Skeletal muscle cell (primary cell): ENCODE measurements at regions not wholly inside any gene's neighbourhood (a gene's known extent, or its start where the extent isn't known, plus 50 kb on each side); places are given as distances from the start of the nearest gene placed in this dataset.
"Not testable (repeated sequence)": the region's sequence is repeated elsewhere in the genome, so short reads cannot be mapped to it uniquely, and the experiment has no call there.

Experiments
- DNase-seq: peaks from one replicate; pipeline ENCODE4 v3.0.0-alpha.2; 2010; ENCODE audit warnings: low read depth
- H3K4me3 ChIP-seq: 2 replicates; pipeline ENCODE4 v1.5.1; 2011; ENCODE audit warnings: low read depth, mild to moderate bottlenecking, control low read depth, low read length, moderate library complexity

DNA sequence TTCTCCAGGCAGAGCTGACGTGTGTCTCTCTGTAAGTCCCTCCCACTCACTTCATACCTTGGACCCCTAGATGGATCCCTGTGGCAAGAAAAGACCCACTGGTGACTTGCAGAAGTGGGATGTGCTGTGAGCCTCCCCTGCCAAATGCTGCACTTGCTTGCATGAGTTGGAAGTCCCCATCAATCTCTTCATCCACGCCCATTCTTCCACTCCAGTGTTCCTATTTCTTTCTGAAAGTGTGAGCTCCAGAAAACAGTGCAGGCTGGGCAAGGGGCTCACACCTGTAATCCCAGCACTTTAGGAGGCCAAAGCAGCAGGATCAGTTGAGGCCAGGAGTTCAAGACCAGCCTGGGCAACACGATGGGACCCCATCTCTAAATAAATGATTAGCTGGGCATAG, 254.1 kb upstream of the IRF2BP2 start:
- DNase-seq: no peak
- H3K4me3 ChIP-seq: no peak overlapping the region

DNA sequence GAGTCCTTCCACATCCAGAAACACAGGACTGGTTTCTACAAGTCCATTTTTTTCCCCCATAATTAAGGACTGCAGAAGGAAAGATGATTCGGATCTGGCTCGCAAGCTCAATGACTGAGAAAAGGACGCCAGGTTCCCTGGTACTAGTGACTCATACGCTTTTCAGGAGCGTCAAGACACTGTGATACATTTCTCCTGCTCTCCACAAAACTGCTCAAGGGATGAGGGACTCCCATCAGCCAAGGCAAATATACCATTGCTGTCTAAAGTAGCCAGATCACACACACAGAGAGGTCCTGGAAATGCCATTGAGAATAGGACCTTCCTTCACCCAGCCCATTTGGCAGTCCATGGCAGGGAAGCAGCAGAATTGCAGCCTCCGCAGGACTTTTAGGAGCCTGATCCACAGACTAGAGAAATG, 253.6 kb upstream of the IRF2BP2 start:
- DNase-seq: peak; percentile 81

DNA sequence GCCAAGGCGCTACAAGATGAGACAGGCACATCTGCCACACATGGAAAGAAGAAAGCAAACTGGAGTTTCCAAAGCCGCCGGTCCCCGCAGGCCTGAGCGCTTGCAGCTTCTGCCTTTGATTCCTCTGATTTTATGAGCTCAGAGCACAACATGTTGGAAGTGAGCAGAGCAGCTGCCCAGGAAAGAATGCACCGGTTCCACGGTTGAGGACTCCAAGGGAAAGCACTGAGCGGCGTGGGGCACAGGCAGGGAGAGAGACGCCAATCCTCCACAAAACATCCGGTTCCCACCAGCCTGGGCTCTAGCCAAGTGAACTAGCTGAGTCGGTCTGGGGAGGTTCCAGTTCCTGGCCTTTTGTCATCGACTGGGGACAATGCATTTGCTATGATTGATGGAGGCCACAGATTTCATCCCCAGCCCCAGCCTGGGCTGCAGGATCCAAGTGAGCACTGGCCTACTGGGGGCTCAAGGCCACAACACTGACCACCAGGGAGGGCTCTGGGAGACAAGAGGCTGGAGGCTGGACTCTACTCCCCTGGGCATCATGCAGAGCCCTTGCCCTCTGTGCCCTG, 253.1 kb upstream of the IRF2BP2 start:
- H3K4me3 ChIP-seq: peak overlapping the region; percentile 13
- peak; percentile 72 for DNase-seq

More for the DNA sequence above, 253.6 kb upstream of the IRF2BP2 start:
- H3K4me3 ChIP-seq: no peak overlapping the region

GRCh38 chr1:234862360-234862943, 252.5 kb upstream of the IRF2BP2 start:
- DNase-seq: no peak
- peak overlapping the region; percentile 13 for H3K4me3 ChIP-seq

DNA sequence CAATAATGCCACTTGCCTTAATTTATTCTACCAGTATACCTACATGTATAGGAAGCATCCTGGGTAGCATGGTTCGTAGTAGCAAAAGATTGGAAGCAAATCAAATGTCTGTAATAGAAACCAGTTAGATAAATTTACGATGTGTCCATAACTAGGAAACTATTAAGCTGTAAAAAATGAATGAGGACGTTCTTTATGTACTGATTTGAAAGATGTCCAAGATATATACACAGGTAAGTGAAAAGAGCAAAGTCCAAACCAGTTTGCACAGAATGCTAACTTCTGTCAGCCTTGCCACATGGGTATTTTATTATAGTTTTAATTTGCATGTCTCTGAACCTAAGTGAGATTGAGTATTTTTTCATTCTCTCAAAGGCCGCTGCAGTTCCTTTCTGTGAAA, 251.8 kb upstream of the IRF2BP2 start:
- DNase-seq: no peak
- no peak overlapping the region for H3K4me3 ChIP-seq

- H3K4me3 ChIP-seq: no peak overlapping the region
- DNase-seq: no peak
Observed at GRCh38 chr1:234861024-234861620, 251.1 kb upstream of the IRF2BP2 start.

- DNase-seq: no peak
- H3K4me3 ChIP-seq: no peak overlapping the region
Observed at GRCh38 chr1:234858722-234859121, 248.7 kb upstream of the IRF2BP2 start.

DNA sequence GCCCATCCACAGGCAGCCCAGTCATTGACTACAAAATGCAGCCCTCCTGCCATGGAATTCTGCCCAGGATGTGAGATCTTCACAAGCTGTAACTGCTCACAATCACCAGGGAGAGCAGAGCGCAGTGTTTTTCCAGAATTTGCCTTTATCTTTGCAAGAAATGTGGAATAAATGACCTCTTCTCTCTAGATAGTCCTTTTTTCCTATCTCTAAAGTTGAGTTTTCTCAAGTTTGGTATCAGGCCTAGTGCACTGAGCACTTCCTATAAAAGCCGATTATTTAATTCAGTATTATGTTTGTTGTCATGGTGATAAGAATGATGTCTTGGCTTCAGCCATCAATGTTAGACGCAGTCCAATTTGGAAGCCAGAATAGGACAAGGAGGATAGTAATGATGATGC, 246.9 kb upstream of the IRF2BP2 start:
- DNase-seq: no peak
- no peak overlapping the region for H3K4me3 ChIP-seq

- H3K4me3 ChIP-seq: no peak overlapping the region
- DNase-seq: no peak
Observed at GRCh38 chr1:234855851-234856250, 245.9 kb upstream of the IRF2BP2 start.

DNA sequence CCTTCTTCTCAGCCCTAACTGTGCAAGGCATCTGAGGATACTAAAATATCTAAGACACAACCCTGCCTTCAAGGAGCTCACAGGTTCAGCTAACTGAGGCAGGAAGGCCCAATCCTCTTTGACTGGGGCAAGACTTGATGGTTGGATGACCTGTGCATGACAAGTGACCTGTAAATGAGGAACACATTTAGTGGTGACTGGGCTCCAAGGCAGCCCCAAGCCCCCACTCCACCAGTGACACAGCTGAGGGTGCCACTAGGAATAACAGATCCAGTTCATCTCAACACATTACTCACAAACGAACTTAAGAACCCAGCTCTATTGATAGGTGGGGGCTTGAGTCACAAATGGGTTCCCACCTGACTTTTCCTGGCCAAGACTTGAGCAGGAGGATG, 244.7 kb upstream of the IRF2BP2 start:
- DNase-seq: no peak
- H3K4me3 ChIP-seq: no peak overlapping the region

- no peak overlapping the region for H3K4me3 ChIP-seq
- no peak for DNase-seq
Observed at GRCh38 chr1:234853906-234854644, 244.1 kb upstream of the IRF2BP2 start.

- no peak overlapping the region for H3K4me3 ChIP-seq
- no peak for DNase-seq
Observed at GRCh38 chr1:234852659-234853058, 242.7 kb upstream of the IRF2BP2 start.

- no peak overlapping the region for H3K4me3 ChIP-seq
- DNase-seq: no peak
Observed at GRCh38 chr1:234851450-234852438, 241.8 kb upstream of the IRF2BP2 start.

DNA sequence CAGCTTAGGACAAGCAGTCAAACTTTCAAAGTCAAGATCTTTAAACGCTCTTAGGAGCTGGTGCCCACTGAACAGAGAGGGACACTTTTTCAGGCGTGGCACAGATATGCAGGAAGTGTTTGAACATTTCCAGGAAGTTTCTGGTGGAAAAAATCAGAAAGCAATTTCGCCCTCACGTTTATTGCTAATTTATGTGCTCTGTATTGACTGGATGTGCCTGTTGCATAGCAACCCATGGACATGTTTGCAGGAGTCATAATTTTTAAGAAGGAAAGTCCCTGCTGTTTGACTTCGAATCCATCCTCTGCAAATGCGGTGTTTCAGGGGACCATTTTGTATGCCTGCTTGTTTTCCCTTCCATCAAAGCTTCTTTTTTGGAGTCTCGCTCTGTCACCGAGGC, 239.9 kb upstream of the IRF2BP2 start:
- no peak for DNase-seq
- no peak overlapping the region for H3K4me3 ChIP-seq

- DNase-seq: peak; percentile 67
- H3K4me3 ChIP-seq: no peak overlapping the region
Observed at GRCh38 chr1:234848972-234849649, 239.1 kb upstream of the IRF2BP2 start.

DNA sequence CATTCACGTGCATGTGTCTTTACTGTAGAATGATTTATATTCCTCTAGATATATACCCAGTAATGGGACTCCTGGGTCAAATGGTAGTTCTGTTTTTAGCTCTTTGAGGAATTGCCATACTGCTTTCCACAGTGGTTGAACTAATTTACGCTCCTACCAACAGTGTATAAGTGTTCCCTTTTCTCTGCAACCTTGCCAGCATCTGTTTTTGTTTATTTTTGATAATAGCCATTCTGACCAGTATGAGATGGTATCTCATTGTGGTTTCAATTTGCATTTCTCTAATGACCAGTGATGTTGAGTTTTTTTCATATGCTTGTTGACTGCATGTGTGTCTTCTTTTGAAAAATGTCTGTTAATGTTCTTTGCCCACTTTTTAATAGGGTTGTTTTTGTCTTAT, 236.8 kb upstream of the IRF2BP2 start:
- DNase-seq, H3K4me3 ChIP-seq: not testable (repeated sequence)

DNA sequence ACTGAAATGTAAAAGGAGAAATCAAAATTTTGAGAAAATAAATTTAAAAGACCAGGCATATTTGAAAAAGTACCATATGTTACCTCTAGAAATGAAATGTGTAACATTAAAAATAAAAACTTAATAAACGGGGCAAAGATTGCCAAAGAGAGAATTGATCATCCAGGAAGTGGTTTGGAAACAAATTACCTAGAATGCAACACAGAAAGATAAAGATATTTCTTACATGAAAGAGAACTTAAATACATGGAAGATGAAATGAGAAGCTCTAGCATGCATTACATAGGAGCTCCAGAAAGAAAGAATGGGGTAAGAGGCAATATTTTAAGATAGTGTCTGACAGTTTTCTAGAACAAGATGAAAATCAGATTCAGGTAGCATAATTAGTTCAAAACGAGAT, 235.9 kb upstream of the IRF2BP2 start:
- H3K4me3 ChIP-seq: no peak overlapping the region
- no peak for DNase-seq

- H3K4me3 ChIP-seq: no peak overlapping the region
- DNase-seq: no peak
Observed at GRCh38 chr1:234845097-234845660, 235.2 kb upstream of the IRF2BP2 start.
